Fibroblast of upper back skin (primary cell): ENCODE measurements at regions not wholly inside any gene's neighbourhood (a gene's known extent, or its start where the extent isn't known, plus 50 kb on each side); places are given as distances from the start of the nearest gene placed in this dataset.
A peak's percentile ranks its signal among the peaks of the same experiment; 100 is the strongest.

ENCODE experiments used
- DNase-seq: peaks from one replicate; pipeline ENCODE4 v3.0.0-alpha.2; 2013

- DNase-seq: no peak
Observed at GRCh38 chr3:182292591-182292990, 500.7 kb upstream of the ATP11B start.

- peak; percentile 88 for DNase-seq
Observed at GRCh38 chr3:182294256-182294655, 499.0 kb upstream of the ATP11B start.

GRCh38 chr3:182294696-182295095 is 498.6 kb upstream of the ATP11B start:
- no peak for DNase-seq

- no peak for DNase-seq
Observed at GRCh38 chr3:182300266-182300665, 493.0 kb upstream of the ATP11B start.

- DNase-seq: no peak
Observed at GRCh38 chr3:182303169-182303568, 490.1 kb upstream of the ATP11B start.

DNA sequence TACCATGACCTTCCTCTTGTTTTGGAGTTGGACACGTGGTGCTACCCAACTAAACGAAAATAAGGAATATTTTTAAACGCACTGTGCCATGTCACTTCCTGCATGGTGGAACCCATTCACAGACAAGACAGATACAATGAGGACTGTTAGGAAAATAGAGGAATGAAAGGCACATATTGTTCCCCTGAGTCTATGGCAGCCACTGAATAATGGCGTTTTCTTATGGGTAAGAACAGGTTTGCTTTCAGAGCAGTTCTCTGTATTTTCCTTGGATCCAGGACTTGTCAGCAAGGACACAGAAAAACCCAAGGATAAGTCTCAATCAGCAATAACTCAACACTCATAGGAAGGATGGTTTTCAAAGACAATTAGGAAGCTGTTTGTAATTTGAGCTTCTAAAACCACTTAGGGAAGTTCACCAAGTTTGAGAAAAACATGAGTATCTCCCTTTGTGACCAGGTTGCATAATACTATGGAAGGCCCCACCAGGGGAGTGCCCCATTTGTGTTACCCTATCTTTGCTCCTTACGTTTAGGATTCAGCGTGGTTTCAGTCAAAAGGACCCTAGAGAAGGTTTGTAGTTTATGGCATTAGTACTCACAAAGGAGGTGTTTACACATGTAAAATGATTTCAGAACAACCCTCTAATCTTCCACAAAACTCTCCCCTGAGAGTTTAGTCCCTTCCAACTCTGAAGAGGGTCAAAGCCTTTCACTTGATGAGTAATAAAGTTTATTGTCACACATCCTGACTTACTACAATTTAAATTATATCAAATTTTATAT is 487.2 kb upstream of the ATP11B start:
- DNase-seq: no peak

- DNase-seq: no peak
Observed at GRCh38 chr3:182308328-182308727, 485.0 kb upstream of the ATP11B start.

GRCh38 chr3:182309120-182309519 is 484.2 kb upstream of the ATP11B start:
- DNase-seq: peak; percentile 30

DNA sequence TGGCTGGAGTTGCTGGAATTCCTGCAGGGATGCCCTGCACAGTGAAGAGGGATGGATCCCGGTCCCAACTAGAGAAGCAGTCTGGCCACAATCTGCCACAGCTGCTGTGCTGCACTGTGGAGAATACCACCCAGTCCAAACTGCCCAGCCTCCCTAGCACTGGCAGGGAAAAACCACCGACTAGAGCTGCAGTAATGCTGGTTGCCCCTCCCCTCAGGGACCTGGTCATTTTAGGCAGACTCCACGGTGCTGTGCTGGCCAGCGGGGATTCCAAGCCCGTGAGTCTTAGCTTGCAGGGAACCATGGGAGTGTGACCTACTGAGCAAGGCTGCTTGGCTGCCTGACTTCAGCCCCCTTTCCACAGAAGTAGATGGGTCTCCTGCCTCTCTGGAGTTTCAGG is 478.0 kb upstream of the ATP11B start:
- DNase-seq: no peak

- DNase-seq: no peak
Observed at GRCh38 chr3:182323126-182323700, 470.1 kb upstream of the ATP11B start.

DNA sequence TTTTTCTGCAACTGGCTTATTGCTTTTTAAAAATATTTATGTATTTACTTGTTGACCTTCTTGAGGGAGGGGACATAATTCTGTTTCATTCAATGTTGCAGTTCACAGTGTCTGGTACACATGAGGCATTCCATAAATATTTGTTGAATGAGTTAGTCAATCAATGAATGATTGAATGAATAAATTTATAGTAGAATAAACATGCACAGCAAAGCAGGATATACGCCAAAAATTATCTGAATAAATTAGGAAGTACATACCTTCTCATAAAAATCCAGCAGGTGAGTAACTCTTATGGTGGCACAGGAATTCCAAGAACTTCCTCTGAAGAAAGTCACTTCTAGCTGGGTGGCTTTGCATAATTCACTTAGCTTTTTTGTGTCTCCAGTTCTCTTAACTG is 469.4 kb upstream of the ATP11B start:
- peak; percentile 28 for DNase-seq

DNA sequence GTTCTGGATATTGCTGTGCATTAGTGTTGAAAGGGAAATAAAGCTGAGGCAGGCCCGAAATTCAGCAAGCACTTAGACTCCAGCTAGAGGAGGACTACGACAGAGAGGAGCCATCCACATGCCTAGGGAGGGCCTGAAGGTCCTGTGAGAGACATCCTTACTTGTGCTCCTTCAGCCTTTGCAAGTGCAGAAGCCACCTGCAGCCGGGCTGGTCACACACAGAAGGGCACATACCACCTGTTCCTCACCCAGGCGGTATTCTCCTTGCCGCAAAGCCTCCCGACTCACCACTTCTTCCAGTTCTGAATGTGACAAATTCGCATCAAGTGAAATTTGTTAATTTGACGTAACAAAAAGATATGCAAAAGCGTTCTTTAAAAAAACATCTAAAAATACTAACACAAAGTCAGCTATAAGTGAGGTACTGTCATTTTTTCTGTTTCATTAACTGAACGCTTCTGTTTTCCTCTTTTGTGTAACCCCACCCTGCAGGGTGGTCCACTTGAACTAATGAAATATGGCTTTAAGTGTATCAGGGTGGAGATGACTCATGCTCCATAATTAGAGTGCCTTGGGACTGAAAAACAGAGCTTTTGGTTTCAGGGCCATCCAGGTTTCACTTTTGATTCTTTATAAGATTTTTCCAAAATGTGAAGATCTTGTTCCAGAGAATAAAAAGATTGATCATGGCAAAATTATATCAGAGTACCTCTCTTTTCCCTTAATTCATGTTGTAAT is 467.9 kb upstream of the ATP11B start:
- DNase-seq: peak; percentile 47

DNA sequence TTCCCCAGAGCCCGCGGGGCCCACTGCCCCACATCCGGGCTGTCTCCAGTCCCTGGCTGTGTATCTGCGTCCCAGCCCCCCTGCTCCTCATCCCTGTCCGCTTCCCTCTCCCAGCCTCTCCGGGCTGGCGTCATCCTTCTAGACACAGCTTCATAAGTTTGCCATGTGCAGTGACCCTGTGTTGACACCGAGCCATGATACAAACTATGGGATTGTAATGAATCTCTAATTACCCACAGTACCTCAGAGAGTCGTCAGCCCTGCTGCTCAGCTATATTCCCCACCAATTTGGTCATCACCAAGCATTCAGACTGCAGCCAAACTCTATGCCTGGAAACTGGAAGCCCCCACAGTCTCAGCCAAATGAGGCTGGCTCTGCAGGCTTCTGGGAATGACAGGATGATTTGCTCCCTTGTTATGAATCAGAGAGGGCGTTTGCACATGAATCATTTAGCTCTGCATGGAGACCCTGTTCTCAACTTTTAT is 466.1 kb upstream of the ATP11B start:
- DNase-seq: peak; percentile 94

- DNase-seq: no peak
Observed at GRCh38 chr3:182330646-182331045, 462.7 kb upstream of the ATP11B start.

DNA sequence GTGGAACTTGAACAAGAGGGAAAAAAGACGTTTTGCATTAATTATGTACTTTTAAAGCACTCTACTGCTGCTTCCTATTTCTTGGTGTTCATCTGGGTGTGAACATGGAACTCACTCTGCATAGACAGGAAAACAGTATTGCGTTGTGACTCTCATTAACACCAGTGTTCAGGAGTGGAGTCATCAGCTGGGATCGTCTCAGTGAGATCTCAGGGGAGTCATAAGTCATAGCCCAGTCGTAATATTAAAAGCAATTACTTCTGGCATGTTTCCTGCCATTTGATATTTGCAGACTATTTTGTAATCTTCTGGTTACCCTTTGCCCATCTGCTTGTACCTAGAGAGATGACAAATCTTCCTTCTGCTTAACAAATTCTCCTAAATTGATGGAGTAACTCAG is 462.0 kb upstream of the ATP11B start:
- peak; percentile 51 for DNase-seq

DNA sequence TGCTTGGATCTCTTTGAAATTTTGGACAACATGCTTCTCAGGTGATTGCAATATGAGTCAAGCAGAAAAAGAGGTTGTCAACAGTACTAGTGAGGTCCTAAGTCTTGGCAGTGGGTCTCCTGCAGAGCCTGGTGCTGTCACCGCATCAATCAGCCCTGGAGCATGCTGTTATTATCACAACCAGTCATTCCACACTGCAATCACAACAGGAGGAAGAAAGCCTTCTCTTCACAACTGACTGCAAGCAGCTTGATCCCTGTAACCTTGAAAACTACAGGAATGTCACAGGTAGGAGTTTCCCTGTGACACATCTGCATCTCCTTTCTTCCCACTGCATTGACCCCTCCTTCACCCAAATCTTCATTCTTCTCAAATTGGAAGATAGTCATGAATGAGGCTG is 451.1 kb upstream of the ATP11B start:
- DNase-seq: no peak

- peak; percentile 29 for DNase-seq
Observed at GRCh38 chr3:182344026-182344425, 449.3 kb upstream of the ATP11B start.

GRCh38 chr3:182349051-182349450 is 444.3 kb upstream of the ATP11B start:
- DNase-seq: no peak

DNA sequence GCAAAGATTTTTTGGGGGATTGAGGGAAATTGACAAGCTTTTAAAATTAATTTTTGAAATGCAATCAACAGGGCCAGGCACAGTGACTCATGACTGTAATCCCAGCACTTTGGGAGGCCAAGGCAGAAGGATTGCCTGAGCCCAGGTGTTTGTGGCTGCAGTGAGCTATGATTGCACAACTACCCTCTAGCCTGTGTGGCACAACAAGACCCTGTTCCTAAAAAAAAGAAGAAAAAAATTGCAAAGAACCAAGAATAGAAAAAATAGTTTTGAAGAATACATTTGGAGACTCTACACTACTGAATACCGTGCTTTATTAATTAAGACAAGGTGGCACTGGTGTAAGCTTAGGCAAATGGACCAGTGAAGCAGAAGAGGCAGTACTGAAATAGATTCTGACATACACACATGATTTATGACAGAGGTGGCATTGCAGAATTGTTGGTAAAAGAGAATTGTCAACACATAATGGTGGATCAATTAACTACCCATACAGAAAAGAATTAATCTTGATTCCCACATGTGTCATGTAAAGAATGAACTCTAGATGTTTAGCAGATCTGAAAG is 443.3 kb upstream of the ATP11B start:
- DNase-seq: no peak

- DNase-seq: peak; percentile 7
Observed at GRCh38 chr3:182357928-182358327, 435.4 kb upstream of the ATP11B start.

GRCh38 chr3:182364323-182364722 is 429.0 kb upstream of the ATP11B start:
- no peak for DNase-seq

GRCh38 chr3:182364723-182365650 is 428.3 kb upstream of the ATP11B start:
- peak; percentile 84 for DNase-seq
